ENCODE measurements at regions not wholly inside any gene's neighbourhood (a gene's known extent, or its start where the extent isn't known, plus 50 kb on each side); places are given as distances from the start of the nearest gene placed in this dataset.
"Not testable (repeated sequence)": the region's sequence is repeated elsewhere in the genome, so short reads cannot be mapped to it uniquely, and the experiment has no call there.

GRCh38 chr4:111303806-111304205, 680.9 kb upstream of the PITX2 start:
- H3K36me3 Mint-ChIP-seq = no peaks in the 10 kb centered on the region
- no peaks in the 10 kb centered on the region for H3K27me3 Mint-ChIP-seq
- CTCF ChIA-PET = no interaction called here
- H3K27ac Mint-ChIP-seq = no peak overlapping the region
- DNase-seq = no peak
- no peak for ATAC-seq
- no peaks in the 10 kb centered on the region for H3K4me1 Mint-ChIP-seq
- no peaks in the 10 kb centered on the region for H3K9me3 Mint-ChIP-seq (ENCODE audit: low read depth)
- H3K4me3 Mint-ChIP-seq = no peak overlapping the region

- DNase-seq (no peak), ATAC-seq (no peak)
- Mint-ChIP-seq H3K4me1 (no peaks in the 10 kb centered on the region), H3K27ac (no peak overlapping the region), H3K9me3 (ENCODE audit: low read depth) (no peaks in the 10 kb centered on the region), H3K36me3 (no peaks in the 10 kb centered on the region), H3K4me3 (no peak overlapping the region), H3K27me3 (no peaks in the 10 kb centered on the region)
- CTCF ChIA-PET = no interaction called here
Observed at GRCh38 chr4:111323496-111323895, 700.6 kb upstream of the PITX2 start.

GRCh38 chr4:111323916-111324315, 701.0 kb upstream of the PITX2 start:
- ATAC-seq = no peak
- Mint-ChIP-seq H3K27ac (no peak overlapping the region), H3K4me1 (no peaks in the 10 kb centered on the region), H3K36me3 (no peaks in the 10 kb centered on the region), H3K27me3 (no peaks in the 10 kb centered on the region), H3K4me3 (no peak overlapping the region), H3K9me3 (ENCODE audit: low read depth) (no peaks in the 10 kb centered on the region)
- CTCF ChIA-PET = no interaction called here
- no peak for DNase-seq

DNA sequence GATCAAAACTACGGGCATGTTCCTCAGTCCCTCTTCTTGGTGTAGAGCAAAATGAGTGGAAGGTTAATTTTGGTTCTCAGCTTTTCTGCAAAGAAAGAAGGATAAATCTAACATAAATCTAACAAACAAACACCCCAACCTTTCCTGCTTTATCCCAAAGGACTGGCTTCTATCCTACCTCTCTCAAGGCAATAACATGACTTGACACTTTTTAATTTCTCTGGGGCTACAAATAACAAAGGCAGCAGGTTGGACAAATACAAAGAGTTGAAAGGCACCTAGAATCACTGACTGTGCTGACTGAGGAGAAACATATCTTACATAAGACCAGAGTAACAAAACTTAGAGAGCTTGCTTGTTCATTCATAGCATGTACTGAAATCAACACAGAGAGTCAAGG, 703.6 kb upstream of the PITX2 start:
- CTCF ChIA-PET = no interaction called here
- H3K4me1 Mint-ChIP-seq = no peaks in the 10 kb centered on the region
- no peaks in the 10 kb centered on the region for H3K36me3 Mint-ChIP-seq
- no peak for ATAC-seq
- no peaks in the 10 kb centered on the region for H3K27me3 Mint-ChIP-seq
- no peak for DNase-seq
- no peak overlapping the region for H3K27ac Mint-ChIP-seq
- no peak overlapping the region for H3K4me3 Mint-ChIP-seq
- H3K9me3 Mint-ChIP-seq (ENCODE audit: low read depth) = no peaks in the 10 kb centered on the region

GRCh38 chr4:111330786-111331185, 707.9 kb upstream of the PITX2 start:
- DNase-seq = no peak
- no peak for ATAC-seq
- H3K4me3 Mint-ChIP-seq = no peak overlapping the region
- CTCF ChIA-PET = no interaction called here
- H3K27ac Mint-ChIP-seq = no peak overlapping the region
- H3K36me3 Mint-ChIP-seq = no peaks in the 10 kb centered on the region
- H3K4me1 Mint-ChIP-seq = no peaks in the 10 kb centered on the region
- H3K27me3 Mint-ChIP-seq = no peaks in the 10 kb centered on the region
- H3K9me3 Mint-ChIP-seq (ENCODE audit: low read depth) = peaks cover 7% of the 10 kb centered on the region

GRCh38 chr4:111334361-111334760, 711.5 kb upstream of the PITX2 start:
- H3K27me3 Mint-ChIP-seq = no peaks in the 10 kb centered on the region
- no peak overlapping the region for H3K27ac Mint-ChIP-seq
- no peak for DNase-seq
- no peaks in the 10 kb centered on the region for H3K36me3 Mint-ChIP-seq
- no peaks in the 10 kb centered on the region for H3K4me1 Mint-ChIP-seq
- H3K4me3 Mint-ChIP-seq = no peak overlapping the region
- ATAC-seq = no peak
- peaks cover 12% of the 10 kb centered on the region for H3K9me3 Mint-ChIP-seq (ENCODE audit: low read depth)
- CTCF ChIA-PET = no interaction called here

GRCh38 chr4:111337186-111337876, 714.5 kb upstream of the PITX2 start:
- H3K4me3 Mint-ChIP-seq; H3K4me1 Mint-ChIP-seq; ATAC-seq; H3K36me3 Mint-ChIP-seq; H3K27me3 Mint-ChIP-seq; H3K27ac Mint-ChIP-seq; CTCF ChIA-PET; DNase-seq; H3K9me3 Mint-ChIP-seq (ENCODE audit: low read depth): not testable (repeated sequence)

DNA sequence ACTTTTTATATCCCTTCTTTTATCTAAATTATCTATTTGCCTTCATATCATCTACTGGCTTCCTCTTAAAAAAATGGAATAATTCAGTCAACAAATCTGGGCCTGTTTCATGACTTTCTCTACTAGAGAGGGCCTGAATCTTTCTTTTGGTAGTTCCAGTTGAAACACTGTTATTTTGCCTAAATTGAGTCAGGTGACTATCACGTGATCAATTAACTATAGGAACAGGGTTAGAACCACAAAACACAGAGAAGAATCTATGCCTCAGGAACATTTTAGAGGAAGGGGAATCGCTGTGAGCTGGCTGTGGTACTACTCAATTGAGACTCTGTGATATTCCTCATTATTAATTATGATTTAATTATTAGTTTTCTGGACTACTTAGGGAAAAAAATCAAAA, 736.7 kb upstream of the PITX2 start:
- Mint-ChIP-seq H3K4me1 (no peaks in the 10 kb centered on the region), H3K27ac (no peak overlapping the region), H3K4me3 (no peak overlapping the region), H3K9me3 (ENCODE audit: low read depth) (peaks cover 6% of the 10 kb centered on the region), H3K36me3 (no peaks in the 10 kb centered on the region), H3K27me3 (no peaks in the 10 kb centered on the region)
- ATAC-seq = no peak
- DNase-seq = no peak
- CTCF ChIA-PET = no interaction called here

DNA sequence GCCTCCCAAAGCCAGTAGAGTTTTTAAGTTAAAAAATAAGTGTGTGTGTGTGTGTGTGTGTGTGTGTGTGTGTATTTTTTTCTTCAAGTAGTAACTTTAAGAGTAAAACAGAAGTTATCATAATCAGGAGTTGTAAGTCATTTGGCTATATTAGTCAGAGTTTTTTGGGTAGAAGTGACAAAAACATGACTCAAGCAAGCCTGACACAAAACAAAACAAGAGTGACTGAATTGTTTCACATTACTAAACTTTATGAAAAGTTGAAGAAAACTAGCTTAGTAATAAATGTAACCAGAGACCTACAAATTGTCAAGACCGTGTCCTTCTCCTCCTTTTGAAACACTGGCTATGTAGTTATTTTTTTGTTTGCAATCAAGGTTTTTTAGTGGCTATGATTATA, 738.0 kb upstream of the PITX2 start:
- H3K36me3 Mint-ChIP-seq = no peaks in the 10 kb centered on the region
- no peaks in the 10 kb centered on the region for H3K4me1 Mint-ChIP-seq
- H3K4me3 Mint-ChIP-seq = no peak overlapping the region
- H3K27me3 Mint-ChIP-seq = no peaks in the 10 kb centered on the region
- CTCF ChIA-PET = no interaction called here
- ATAC-seq (no peak), DNase-seq (no peak)
- peaks cover 6% of the 10 kb centered on the region for H3K9me3 Mint-ChIP-seq (ENCODE audit: low read depth)
- H3K27ac Mint-ChIP-seq = no peak overlapping the region

DNA sequence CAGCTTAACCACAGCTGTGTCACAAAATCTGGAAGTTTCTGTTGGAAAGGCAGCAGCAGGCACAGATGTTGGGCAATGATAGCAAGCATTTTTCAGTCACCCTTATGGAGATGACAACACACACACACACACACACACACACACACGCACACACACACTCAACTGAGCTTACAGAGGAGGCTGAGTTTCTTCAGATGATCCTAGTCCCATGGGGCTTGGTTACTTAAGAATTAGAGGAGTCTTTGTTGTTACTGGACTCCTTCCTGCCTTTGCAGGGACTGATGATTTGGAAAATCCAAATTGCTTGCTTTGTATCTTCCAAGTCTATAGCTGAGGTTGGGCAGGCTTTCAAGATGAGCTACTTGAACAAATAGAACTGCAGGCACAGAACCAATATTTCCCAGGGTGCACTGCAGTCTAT, 740.1 kb upstream of the PITX2 start:
- Mint-ChIP-seq H3K4me3 (no peak overlapping the region), H3K4me1 (no peaks in the 10 kb centered on the region), H3K9me3 (ENCODE audit: low read depth) (peaks cover 17% of the 10 kb centered on the region)

GRCh38 chr4:111377880-111378279, 755.0 kb upstream of the PITX2 start:
- DNase-seq; H3K36me3 Mint-ChIP-seq; H3K4me3 Mint-ChIP-seq; ATAC-seq; H3K27me3 Mint-ChIP-seq; H3K27ac Mint-ChIP-seq; H3K4me1 Mint-ChIP-seq; H3K9me3 Mint-ChIP-seq (ENCODE audit: low read depth): not testable (repeated sequence)
- CTCF ChIA-PET = interaction anchor here (0.6 kb wide), 1 partner anchor 1034 kb away, joined by 3 read pairs; no protein-coding TSS in a partner anchor

More for the DNA sequence above, 740.1 kb upstream of the PITX2 start:
- no peak overlapping the region for H3K27ac Mint-ChIP-seq
- ATAC-seq = no peak
- CTCF ChIA-PET = no interaction called here
- DNase-seq = no peak
- H3K27me3 Mint-ChIP-seq = no peaks in the 10 kb centered on the region
- no peaks in the 10 kb centered on the region for H3K36me3 Mint-ChIP-seq

- DNase-seq (no peak), ATAC-seq (no peak)
- CTCF ChIA-PET = no interaction called here
- Mint-ChIP-seq H3K4me3 (no peak overlapping the region), H3K9me3 (ENCODE audit: low read depth) (peaks cover 11% of the 10 kb centered on the region), H3K27ac (no peak overlapping the region), H3K36me3 (no peaks in the 10 kb centered on the region), H3K27me3 (no peaks in the 10 kb centered on the region), H3K4me1 (no peaks in the 10 kb centered on the region)
Observed at GRCh38 chr4:111388561-111388960, 756.7 kb upstream of the FAM241A start.

- Mint-ChIP-seq H3K27me3 (no peaks in the 10 kb centered on the region), H3K27ac (no peak overlapping the region), H3K9me3 (ENCODE audit: low read depth) (peaks cover 5% of the 10 kb centered on the region), H3K4me1 (no peaks in the 10 kb centered on the region), H3K4me3 (no peak overlapping the region), H3K36me3 (no peaks in the 10 kb centered on the region)
- DNase-seq = no peak
- no peak for ATAC-seq
- CTCF ChIA-PET = no interaction called here
Observed at GRCh38 chr4:111391829-111392228, 753.4 kb upstream of the FAM241A start.

GRCh38 chr4:111393781-111394180, 751.5 kb upstream of the FAM241A start:
- Mint-ChIP-seq H3K4me3 (no peak overlapping the region), H3K36me3 (no peaks in the 10 kb centered on the region), H3K27ac (no peak overlapping the region), H3K4me1 (no peaks in the 10 kb centered on the region), H3K9me3 (ENCODE audit: low read depth) (peaks cover 5% of the 10 kb centered on the region), H3K27me3 (no peaks in the 10 kb centered on the region)
- no peak for ATAC-seq
- DNase-seq = no peak
- CTCF ChIA-PET = no interaction called here

DNA sequence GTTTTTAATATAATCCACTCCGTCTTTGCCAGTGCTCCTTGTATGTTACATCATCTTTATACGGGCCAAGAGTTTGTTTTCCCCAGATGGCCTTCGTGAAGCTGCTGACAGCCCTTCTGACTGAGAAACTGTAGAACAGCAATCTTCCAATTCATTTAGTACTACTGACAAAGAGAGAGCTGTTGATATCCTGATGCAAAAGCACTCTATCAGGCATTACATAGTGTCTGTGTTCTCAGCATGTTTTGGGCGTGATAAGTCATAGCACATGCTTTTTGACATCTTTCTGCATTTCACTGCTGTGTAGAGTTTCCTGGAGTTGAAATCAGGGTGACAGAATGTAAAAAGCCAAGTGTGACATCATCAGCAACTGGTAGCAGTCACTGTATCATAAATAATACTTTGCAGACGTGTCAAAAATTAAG, 746.3 kb upstream of the FAM241A start:
- H3K4me1 Mint-ChIP-seq = no peaks in the 10 kb centered on the region
- H3K4me3 Mint-ChIP-seq = no peak overlapping the region
- DNase-seq = no peak
- no peaks in the 10 kb centered on the region for H3K27me3 Mint-ChIP-seq
- CTCF ChIA-PET = no interaction called here
- peaks cover 3% of the 10 kb centered on the region for H3K9me3 Mint-ChIP-seq (ENCODE audit: low read depth)
- no peak overlapping the region for H3K27ac Mint-ChIP-seq
- ATAC-seq = no peak
- H3K36me3 Mint-ChIP-seq = no peaks in the 10 kb centered on the region

Data from activated CD8-positive, alpha-beta memory T cell treated with anti-CD3 and anti-CD28 coated beads, Interleukin-2, amount 10 ng/mL, durations not matched to agents 7 days and 5 days (primary cell).